H1 (cell line): ENCODE measurements at regions not wholly inside any gene's neighbourhood (a gene's known extent, or its start where the extent isn't known, plus 50 kb on each side); places are given as distances from the start of the nearest gene placed in this dataset.

ENCODE experiments used
- CTCF ChIA-PET: fragments of 300-600 bp; sonication (Branson Sonifier 250); formaldehyde crosslinking; loops from one replicate; lab custom pipeline; 2021; ENCODE audit not compliant: partially characterized antibody; lab: Charles Lee
- POLR2A ChIA-PET: fragments of 300-600 bp; sonication (Branson Sonifier 250); formaldehyde crosslinking; loops from one replicate; lab custom pipeline; 2021; ENCODE audit warnings: inconsistent platforms; ENCODE audit not compliant: partially characterized antibody; lab: Charles Lee
- DNase-seq, 2 experiments: peaks; one replicate each; pipeline versions ENCODE4 v3.0.0 to v3.0.0-alpha.2; 2010 to 2022; ENCODE audit warnings: low spot score in 2 of 2, low read depth in 1 of 2, mixed read lengths in 1 of 2
- FAIRE-seq: peaks from 2 replicates; lab custom pipeline; 2011; peaks lifted over from hg19 to GRCh38; lab: Jason Lieb, UNC
- H2AFZ ChIP-seq: 2 replicates; pipeline ENCODE4 v1.8.1; 2012; ENCODE audit warnings: low read length, inconsistent platforms
- H2AK5ac ChIP-seq: 2 replicates; pipeline ENCODE4 v1.6.1; 2013; ENCODE audit warnings: low read depth, low read length
- H2BK120ac ChIP-seq: replicated peaks from 2 replicates; pipeline ENCODE3; 2013; ENCODE audit warnings: low read depth, low read length, inconsistent platforms
- H2BK12ac ChIP-seq: 2 replicates; pipeline ENCODE4 v1.6.1; 2013; ENCODE audit warnings: low read depth, low read length
- H2BK15ac ChIP-seq: 2 replicates; pipeline ENCODE4 v1.6.1; 2013; ENCODE audit warnings: low read length
- H2BK20ac ChIP-seq: 2 replicates; pipeline ENCODE4 v1.6.1; 2013; ENCODE audit warnings: low read length
- H2BK5ac ChIP-seq: 2 replicates; pipeline ENCODE4 v1.6.1; 2013; ENCODE audit warnings: low read depth, low read length
- H3K14ac ChIP-seq: 2 replicates; pipeline ENCODE4 v1.6.1; 2013; ENCODE audit warnings: inconsistent platforms; ENCODE audit not compliant: insufficient read length
- H3K18ac ChIP-seq: 2 replicates; pipeline ENCODE4 v1.6.1; 2013; ENCODE audit warnings: low read length; ENCODE audit errors: extremely low read depth
- H3K23ac ChIP-seq: 2 replicates; pipeline ENCODE4 v1.6.1; 2013; ENCODE audit warnings: inconsistent platforms; ENCODE audit not compliant: insufficient read length
- H3K23me2 ChIP-seq: 2 replicates; pipeline ENCODE4 v1.6.1; 2013; ENCODE audit warnings: low read depth, low read length
- H3K27ac ChIP-seq: 2 replicates; pipeline ENCODE4 v1.6.1; 2011; ENCODE audit warnings: low read depth, low read length, inconsistent platforms
- H3K27me3 ChIP-seq, 4 experiments: replicated peaks in 1 of 4; 1 replicate in 1 of 4; 2 replicates in 3 of 4; pipeline versions ENCODE4 v1.6.1 to v1.8.1; 2011 to 2013; ENCODE audit warnings: low read length in 3 of 4, mild to moderate bottlenecking in 3 of 4, inconsistent platforms in 2 of 4, mixed read lengths in 2 of 4, moderate library complexity in 1 of 4; ENCODE audit not compliant: control insufficient read depth in 3 of 4, insufficient read depth in 3 of 4; ENCODE audit errors: extremely low read depth in 1 of 4
- H3K36me3 ChIP-seq, 4 experiments: 2 replicates each; pipeline versions ENCODE4 v1.6.1 to v1.8.1; 2011 to 2013; ENCODE audit warnings: mild to moderate bottlenecking in 4 of 4, low read length in 3 of 4, moderate library complexity in 2 of 4, control low read depth in 1 of 4, inconsistent platforms in 1 of 4; ENCODE audit not compliant: insufficient read depth in 4 of 4, control insufficient read depth in 2 of 4
- H3K4ac ChIP-seq: replicated peaks from 2 replicates; pipeline ENCODE3; 2013; ENCODE audit warnings: low read length, low read depth, mixed read lengths, inconsistent platforms; ENCODE audit not compliant: insufficient read length
- H3K4me1 ChIP-seq, 4 experiments: replicated peaks in 1 of 4; 1 replicate in 1 of 4; 2 replicates in 3 of 4; pipeline versions ENCODE4 v1.6.1 to v1.8.1; 2011 to 2013; ENCODE audit warnings: low read length in 3 of 4, inconsistent platforms in 2 of 4, mixed read lengths in 1 of 4; ENCODE audit not compliant: insufficient read depth in 4 of 4, control insufficient read depth in 3 of 4
- H3K4me2 ChIP-seq, 2 experiments: 2 replicates each; pipeline versions ENCODE4 v1.6.1 to v1.8.1; 2011 to 2013; ENCODE audit warnings: low read depth in 2 of 2, low read length in 2 of 2, control low read depth in 1 of 2, inconsistent platforms in 1 of 2, mild to moderate bottlenecking in 1 of 2; ENCODE audit not compliant: insufficient read depth in 1 of 2
- H3K4me3 ChIP-seq, 4 experiments: fragments of 200-600, 300-600 bp in 1 of 4; sonication (generic), shearing (Covaris generic), sonication (Bioruptor Twin) in 1 of 4; 2 replicates each; pipeline versions ENCODE4 v1.5.1 to v1.8.1; 2011 to 2016; ENCODE audit warnings: low read length in 4 of 4, low read depth in 3 of 4, control low read depth in 2 of 4, inconsistent platforms in 2 of 4, mild to moderate bottlenecking in 2 of 4, mixed read lengths in 1 of 4, moderate library complexity in 1 of 4; ENCODE audit not compliant: insufficient read depth in 2 of 4; ENCODE audit errors: extremely low read depth in 1 of 4
- H3K56ac ChIP-seq: replicated peaks from 2 replicates; pipeline ENCODE3; 2013; ENCODE audit warnings: low read depth, mild to moderate bottlenecking, mixed read lengths, low read length, inconsistent platforms; ENCODE audit not compliant: insufficient read length
- H3K79me1 ChIP-seq: 2 replicates; pipeline ENCODE4 v1.6.1; 2013; ENCODE audit warnings: low read depth, low read length, control low read depth
- H3K79me2 ChIP-seq, 2 experiments: 2 replicates each; pipeline versions ENCODE4 v1.6.1 to v1.8.1; 2012 to 2013; ENCODE audit warnings: low read length in 2 of 2, mild to moderate bottlenecking in 2 of 2, inconsistent platforms in 1 of 2; ENCODE audit not compliant: insufficient read depth in 2 of 2, control insufficient read depth in 1 of 2
- H3K9ac ChIP-seq, 4 experiments: replicated peaks in 1 of 4; 1 replicate in 1 of 4; 2 replicates in 3 of 4; pipeline versions ENCODE4 v1.6.1 to v1.8.1; 2011 to 2013; ENCODE audit warnings: low read depth in 3 of 4, low read length in 3 of 4, control low read depth in 2 of 4, mild to moderate bottlenecking in 2 of 4, moderate library complexity in 2 of 4, inconsistent platforms in 1 of 4; ENCODE audit errors: extremely low read depth in 1 of 4
- H3K9me3 ChIP-seq, 2 experiments: 2 replicates each; pipeline versions ENCODE4 v1.6.1 to v1.8.1; 2012 to 2013; ENCODE audit warnings: mild to moderate bottlenecking in 2 of 2, moderate library complexity in 2 of 2, control low read depth in 1 of 2, inconsistent platforms in 1 of 2, low read depth in 1 of 2, low read length in 1 of 2, mixed read lengths in 1 of 2; ENCODE audit not compliant: insufficient read depth in 2 of 2
- H4K20me1 ChIP-seq, 2 experiments: replicated peaks in 1 of 2; 2 replicates each; pipeline versions ENCODE3 to v1.8.1; 2011 to 2013; ENCODE audit warnings: inconsistent platforms in 2 of 2, low read length in 2 of 2, mild to moderate bottlenecking in 1 of 2; ENCODE audit not compliant: insufficient read depth in 2 of 2, control insufficient read depth in 1 of 2
- H4K5ac ChIP-seq: 2 replicates; pipeline ENCODE4 v1.6.1; 2013; ENCODE audit warnings: low read length, low read depth, mixed read lengths, inconsistent platforms; ENCODE audit not compliant: insufficient read length
- H4K8ac ChIP-seq: 2 replicates; pipeline ENCODE4 v1.8.0; 2013; ENCODE audit warnings: mild to moderate bottlenecking, moderate library complexity, low read length, inconsistent platforms; ENCODE audit not compliant: insufficient read depth; ENCODE audit errors: extremely low read depth
- H4K91ac ChIP-seq: replicated peaks from 2 replicates; pipeline ENCODE3; 2013; ENCODE audit warnings: low read length, mixed read lengths, inconsistent platforms; ENCODE audit not compliant: insufficient read length
- SIRT6 ChIP-seq: IDR thresholded peaks from one replicate; pipeline ENCODE4 v1.7.1; 2012; ENCODE audit warnings: low read length, inconsistent platforms
- TCF12 ChIP-seq: IDR thresholded peaks from 2 replicates; pipeline ENCODE4 v1.6.1; 2011; ENCODE audit warnings: low read depth, mild to moderate bottlenecking, low read length
- WGBS, 2 experiments: shearing (Covaris generic) in 1 of 2; methylation state at CpG; one replicate each; pipeline versions ENCODE4 v1.1.6 to v1.1.7; 2013 to 2015; ENCODE audit warnings: low lambda C conversion rate in 2 of 2, mixed read lengths in 2 of 2, inconsistent platforms in 1 of 2, low coverage in 1 of 2, missing lambda C conversion rate in 1 of 2; ENCODE audit not compliant: insufficient replicate concordance in 2 of 2, insufficient coverage in 1 of 2, insufficient read length in 1 of 2; ENCODE audit errors: extremely low coverage in 1 of 2, missing lambda C conversion rate in 1 of 2; 5-methylcytosine and 5-hydroxymethylcytosine counted together

GRCh38 chr2:149924028-149924427 lies 336.5 kb upstream of the MMADHC start:
- no peak for DNase-seq
- POLR2A ChIA-PET, result no interaction called here

More at GRCh38 chr2:149924028-149924427, 336.5 kb upstream of the MMADHC start:
- H3K36me3 ChIP-seq, result no peaks in the 10 kb centered on the region
- H3K9ac ChIP-seq, result no peak overlapping the region
- no peaks in the 10 kb centered on the region for H3K79me2 ChIP-seq
- H2AK5ac ChIP-seq, result no peak overlapping the region
- H3K79me1 ChIP-seq, result no peaks in the 10 kb centered on the region
- no peak overlapping the region for H3K14ac ChIP-seq
- no peak overlapping the region for H3K27ac ChIP-seq
- H3K27me3 ChIP-seq, result no peaks in the 10 kb centered on the region
- WGBS, 2 experiments, result 86% methylated on average over 3 of the region's 3 CpGs; no CpG with 5 or more reads in 1 of the 2 experiments
- no peak overlapping the region for H3K23ac ChIP-seq
- H4K91ac ChIP-seq, result no peak overlapping the region
- no peaks in the 10 kb centered on the region for H3K23me2 ChIP-seq
- FAIRE-seq, result no peak
- no peak overlapping the region for H2BK12ac ChIP-seq
- H3K4me2 ChIP-seq, result no peak overlapping the region
- no peak overlapping the region for H2BK120ac ChIP-seq
- peak overlapping the region; percentile 74; the same call in 1 of the 2 replicates for H2AFZ ChIP-seq
- H4K20me1 ChIP-seq, result no peaks in the 10 kb centered on the region
- H4K8ac ChIP-seq, result no peak overlapping the region
- H3K9me3 ChIP-seq, result no peaks in the 10 kb centered on the region
- no peak overlapping the region for H3K56ac ChIP-seq
- H3K4ac ChIP-seq, result no peak overlapping the region
- no peak overlapping the region for H3K4me3 ChIP-seq
- H2BK5ac ChIP-seq, result no peak overlapping the region
- H3K18ac ChIP-seq, result no peak overlapping the region
- H2BK15ac ChIP-seq, result no peak overlapping the region
- no peak overlapping the region for H4K5ac ChIP-seq
- H2BK20ac ChIP-seq, result no peak overlapping the region
- CTCF ChIA-PET, result no interaction called here
- TF ChIP-seq SIRT6, result no peak
- no peak for TF ChIP-seq TCF12
- H3K4me1 ChIP-seq, result no peaks in the 10 kb centered on the region
